ENCODE measurements at regions not wholly inside any gene's neighbourhood (a gene's known extent, or its start where the extent isn't known, plus 50 kb on each side); places are given as distances from the start of the nearest gene placed in this dataset.
A peak's percentile ranks its signal among the peaks of the same experiment; 100 is the strongest.

- Mint-ChIP-seq H3K4me1 (ENCODE audit: low read depth) (peaks cover 12% of the 10 kb centered on the region), H3K27ac (peak overlapping the region; percentile 7), H3K27me3 (no peaks in the 10 kb centered on the region), H3K4me3 (no peak overlapping the region), H3K9me3 (no peaks in the 10 kb centered on the region), H3K36me3 (ENCODE audit: low read depth) (no peaks in the 10 kb centered on the region)
- H3K9me3 ChIP-seq (ENCODE audit: control insufficient read depth in 1 of 2, insufficient read depth in 1 of 2, low read length in 2 of 2): peaks cover 0 to 4% of the 10 kb centered on the region in 2 experiments
- POLR2A ChIA-PET: no interaction called here
- H3K27me3 ChIP-seq (ENCODE audit: control insufficient read depth in 1 of 2, insufficient read depth in 2 of 2, low read length in 2 of 2): peaks cover 0 to 2% of the 10 kb centered on the region in 2 experiments
- no peaks in the 10 kb centered on the region for H3K36me3 ChIP-seq (ENCODE audit: insufficient read depth, low read length)
- H3K4me1 ChIP-seq (ENCODE audit: insufficient read depth, low read length): peaks cover 8% of the 10 kb centered on the region
- no peak overlapping the region for H3K4me3 ChIP-seq (ENCODE audit: low read length)
- DNase-seq (peak in 2 of 14 experiments; percentile 4 to 56), ATAC-seq (ENCODE audit: poor library complexity) (no peak)
- no peak overlapping the region for H3K27ac ChIP-seq (ENCODE audit: low read depth in 1 of 2, low read length in 2 of 2)
- intact Hi-C loops (cut with DNase I, micrococcal nuclease): no loop called here
- no peak for TF ChIP-seq CTCF (IDR thresholded peaks at IDR 0.05)
- CTCF ChIA-PET: no interaction called here
Measured at GRCh38 chr15:87736891-87737389, 519.6 kb downstream of the NTRK3 start.

- Mint-ChIP-seq H3K27ac (no peak overlapping the region), H3K4me3 (no peak overlapping the region), H3K4me1 (ENCODE audit: low read depth) (peaks cover 12% of the 10 kb centered on the region), H3K27me3 (no peaks in the 10 kb centered on the region), H3K36me3 (ENCODE audit: low read depth) (no peaks in the 10 kb centered on the region), H3K9me3 (no peaks in the 10 kb centered on the region)
- no peak for TF ChIP-seq CTCF (IDR thresholded peaks at IDR 0.05)
- Histone ChIP-seq H3K9me3 (ENCODE audit: control insufficient read depth in 1 of 2, insufficient read depth in 1 of 2, low read length in 2 of 2) (peaks cover 0 to 4% of the 10 kb centered on the region in 2 experiments), H3K36me3 (ENCODE audit: insufficient read depth, low read length) (no peaks in the 10 kb centered on the region), H3K4me3 (ENCODE audit: low read length) (no peak overlapping the region), H3K27me3 (ENCODE audit: control insufficient read depth in 1 of 2, insufficient read depth in 2 of 2, low read length in 2 of 2) (peaks cover 0 to 2% of the 10 kb centered on the region in 2 experiments), H3K27ac (ENCODE audit: low read depth in 1 of 2, low read length in 2 of 2) (no peak overlapping the region), H3K4me1 (ENCODE audit: insufficient read depth, low read length) (peaks cover 8% of the 10 kb centered on the region)
- ChIA-PET POLR2A (no interaction called here), CTCF (no interaction called here)
- no peak for DNase-seq
- intact Hi-C loops (cut with DNase I, micrococcal nuclease): no loop called here
- ATAC-seq (ENCODE audit: poor library complexity): no peak
Measured at GRCh38 chr15:87736401-87736800, 520.1 kb downstream of the NTRK3 start.

- H3K27me3 Mint-ChIP-seq: no peaks in the 10 kb centered on the region
- DNase-seq (no peak), ATAC-seq (ENCODE audit: poor library complexity) (no peak)
- H3K4me1 Mint-ChIP-seq (ENCODE audit: low read depth): peaks cover 12% of the 10 kb centered on the region
- no peak overlapping the region for H3K4me3 ChIP-seq (ENCODE audit: low read length)
- ChIA-PET CTCF (no interaction called here), POLR2A (no interaction called here)
- no peak overlapping the region for H3K4me3 Mint-ChIP-seq
- H3K36me3 Mint-ChIP-seq (ENCODE audit: low read depth): no peaks in the 10 kb centered on the region
- intact Hi-C loops (cut with DNase I, micrococcal nuclease): no loop called here
- peaks cover 0 to 2% of the 10 kb centered on the region in 2 experiments for H3K27me3 ChIP-seq (ENCODE audit: control insufficient read depth in 1 of 2, insufficient read depth in 2 of 2, low read length in 2 of 2)
- no peaks in the 10 kb centered on the region for H3K36me3 ChIP-seq (ENCODE audit: insufficient read depth, low read length)
- peaks cover 8% of the 10 kb centered on the region for H3K4me1 ChIP-seq (ENCODE audit: insufficient read depth, low read length)
- no peaks in the 10 kb centered on the region for H3K9me3 Mint-ChIP-seq
- TF ChIP-seq CTCF (IDR thresholded peaks at IDR 0.05): no peak
- no peak overlapping the region for H3K27ac ChIP-seq (ENCODE audit: low read depth in 1 of 2, low read length in 2 of 2)
- peaks cover 0 to 4% of the 10 kb centered on the region in 2 experiments for H3K9me3 ChIP-seq (ENCODE audit: control insufficient read depth in 1 of 2, insufficient read depth in 1 of 2, low read length in 2 of 2)
- H3K27ac Mint-ChIP-seq: no peak overlapping the region
Measured at GRCh38 chr15:87735522-87735921, 521.0 kb downstream of the NTRK3 start.

All from CD4-positive, alpha-beta T cell (primary cell).